ENCODE measurements at regions not wholly inside any gene's neighbourhood (a gene's known extent, or its start where the extent isn't known, plus 50 kb on each side); places are given as distances from the start of the nearest gene placed in this dataset.

DNA sequence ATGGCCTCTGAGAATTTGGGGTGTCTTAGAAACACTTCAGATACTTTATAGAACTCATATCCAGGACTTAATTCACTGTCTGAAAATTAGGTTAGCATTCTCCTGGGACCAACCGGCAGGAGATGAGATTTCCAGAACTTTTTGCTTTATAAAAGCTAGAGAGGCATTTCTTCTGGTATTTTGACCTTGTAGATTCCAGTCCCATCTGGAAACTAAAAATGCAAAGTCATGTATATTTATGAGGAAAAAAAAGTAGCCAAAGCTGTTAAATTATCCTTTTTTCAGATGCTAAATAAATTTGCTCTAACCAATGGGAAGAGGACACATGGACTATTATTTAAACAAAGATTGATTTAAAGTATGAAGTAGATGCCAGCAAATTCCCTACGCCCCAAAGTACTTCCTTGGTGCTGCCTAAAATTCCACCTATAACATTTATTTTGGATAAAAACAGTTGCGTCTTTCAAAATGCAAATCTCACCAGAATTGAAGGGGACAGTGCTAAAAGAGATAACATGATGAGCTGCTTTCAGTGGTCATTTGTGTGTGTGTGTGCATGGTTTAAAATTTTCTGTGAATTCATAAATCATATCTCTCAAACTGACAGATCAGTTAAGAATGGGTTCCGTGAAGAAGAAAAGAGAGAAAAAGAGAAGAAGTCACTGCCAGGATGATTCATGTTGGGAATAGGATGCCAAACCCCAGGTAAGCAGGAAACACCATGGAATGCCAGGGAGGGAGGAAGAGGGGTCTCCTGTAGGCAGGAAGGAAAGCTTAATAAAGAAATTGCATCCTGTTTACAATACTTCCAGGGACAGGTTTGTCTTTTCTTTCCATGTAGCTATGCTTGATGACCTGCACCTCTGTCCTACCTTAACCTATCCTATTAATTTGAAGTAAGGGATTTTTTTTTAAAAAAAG is 97.7 kb upstream of the RGS6 start:
- no peak for DNase-seq

DNA sequence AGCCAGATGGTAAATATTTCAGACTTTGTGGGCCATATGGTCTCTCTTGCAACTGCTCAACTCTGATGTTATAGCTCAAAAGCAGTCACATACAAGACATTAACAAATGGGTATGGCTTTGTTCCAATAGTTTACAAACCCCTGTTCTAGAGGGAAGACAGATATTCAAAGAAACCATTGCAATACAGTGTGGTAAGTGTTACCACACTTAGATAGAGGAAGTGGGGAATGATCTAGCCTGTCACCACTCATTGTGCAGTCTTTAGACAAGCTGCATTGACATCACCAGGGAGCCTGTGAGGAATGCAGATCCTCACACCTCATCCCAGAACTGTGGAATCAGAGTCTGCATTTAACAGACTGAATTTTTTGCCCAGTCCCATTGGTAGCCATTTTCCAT is 80.0 kb upstream of the RGS6 start:
- DNase-seq: no peak

DNA sequence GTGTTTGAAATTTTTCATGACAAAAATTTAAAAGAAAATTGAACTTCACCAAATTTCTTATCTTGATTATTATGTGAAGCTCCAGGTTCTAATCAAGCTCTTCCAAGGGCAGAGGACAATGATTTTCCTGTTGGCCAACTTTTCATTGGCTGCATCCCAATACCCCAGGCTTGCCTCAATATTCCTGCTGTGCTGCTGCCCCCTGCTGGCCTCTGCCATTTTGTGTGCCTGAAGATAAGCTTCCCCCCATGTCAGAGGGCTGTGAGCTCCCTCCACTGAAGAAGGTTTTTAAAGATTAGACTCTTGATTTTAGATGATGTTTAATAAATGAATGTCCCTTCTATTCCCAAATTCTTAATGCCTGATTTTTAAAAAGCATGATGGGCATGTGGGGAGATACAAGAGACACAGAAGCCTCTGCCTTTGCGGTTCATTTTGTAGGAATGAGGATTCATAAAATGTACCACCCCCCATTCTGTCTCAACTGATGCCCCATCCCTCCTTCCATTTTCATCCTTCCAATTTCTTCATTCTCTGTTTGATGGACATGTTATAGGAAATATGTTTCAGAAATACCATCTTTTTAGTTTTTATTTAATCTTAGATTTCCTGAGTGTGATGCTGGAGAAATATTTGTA is 76.7 kb upstream of the RGS6 start:
- peak; percentile 18 for DNase-seq

DNA sequence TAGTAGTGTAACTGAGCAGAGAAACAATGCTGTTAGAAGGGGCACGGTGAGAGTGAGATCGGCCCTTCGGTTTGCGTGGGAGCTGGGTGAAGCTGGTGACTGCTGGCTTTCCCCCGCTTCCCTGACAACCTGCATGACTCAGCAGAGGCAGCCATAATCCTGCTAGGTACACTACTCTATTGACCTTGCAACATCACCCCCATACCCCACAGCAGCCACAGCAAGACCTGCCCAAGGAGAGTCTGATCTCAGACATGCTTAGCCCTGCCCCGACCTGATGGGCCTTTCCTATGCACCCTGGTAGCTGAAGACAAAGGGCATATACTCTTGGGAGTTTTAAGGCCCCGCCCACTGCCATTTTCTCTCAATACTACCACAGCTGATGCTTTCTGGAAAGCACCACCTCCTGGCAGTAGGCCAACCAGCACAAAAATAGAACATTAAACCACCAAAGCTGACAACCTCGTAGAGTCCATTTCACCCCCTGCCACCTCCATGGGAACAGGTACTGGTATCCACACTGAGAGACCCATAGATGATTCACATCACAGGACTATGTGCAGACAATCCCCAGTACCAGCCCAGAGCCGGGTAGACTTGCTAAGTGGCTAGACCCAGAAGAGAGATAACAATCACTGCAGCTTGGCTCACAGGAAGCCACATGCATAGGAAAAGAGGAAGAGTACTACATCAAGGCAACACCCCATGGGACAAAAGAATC is 75.9 kb upstream of the RGS6 start:
- DNase-seq: no peak

DNA sequence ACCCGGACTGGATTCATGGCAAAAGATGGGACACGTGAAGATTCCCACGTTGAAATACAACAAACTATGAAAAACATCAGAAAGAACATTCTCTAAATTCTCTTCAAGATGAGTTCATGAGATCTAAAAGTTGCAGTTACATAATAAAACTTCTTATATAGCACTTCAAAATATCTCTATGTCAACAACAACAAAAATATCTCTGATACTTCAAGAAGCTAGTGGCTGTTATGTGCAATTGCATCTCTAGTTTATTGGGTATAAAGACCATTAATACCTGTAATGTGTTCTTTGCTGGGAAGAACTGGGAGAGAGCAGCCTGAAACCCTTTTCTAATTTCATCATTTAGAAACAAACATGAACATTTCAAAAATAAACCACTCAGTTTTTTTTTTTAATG is 69.2 kb upstream of the RGS6 start:
- DNase-seq: no peak

DNA sequence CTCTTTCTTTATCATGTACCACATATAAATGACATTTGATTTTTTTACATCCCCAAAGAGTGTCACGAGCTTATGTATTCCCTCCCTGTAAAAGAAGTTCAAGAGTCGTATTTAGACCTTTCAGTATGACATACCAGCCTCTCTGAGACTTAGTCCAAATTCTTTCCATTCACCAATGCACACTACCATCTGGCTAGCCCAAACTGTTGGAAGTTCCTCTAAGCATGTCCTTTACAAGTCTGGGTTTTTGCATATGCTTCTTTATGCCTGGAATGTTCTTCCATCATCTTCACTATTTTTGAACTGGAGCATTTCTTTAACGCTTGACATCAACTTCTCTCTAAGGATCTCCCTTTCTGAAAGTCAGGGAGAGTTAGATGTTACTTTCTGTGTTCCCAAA is 68.5 kb upstream of the RGS6 start:
- DNase-seq: no peak
